COLO668 (cell line): ENCODE measurements at regions not wholly inside any gene's neighbourhood (a gene's known extent, or its start where the extent isn't known, plus 50 kb on each side); places are given as distances from the start of the nearest gene placed in this dataset.

Experiments used
- DNase-seq: peaks from one replicate; lab custom pipeline; 2025; ENCODE audit not compliant: unreplicated experiment; lab: John Stamatoyannopoulos, UW

DNA sequence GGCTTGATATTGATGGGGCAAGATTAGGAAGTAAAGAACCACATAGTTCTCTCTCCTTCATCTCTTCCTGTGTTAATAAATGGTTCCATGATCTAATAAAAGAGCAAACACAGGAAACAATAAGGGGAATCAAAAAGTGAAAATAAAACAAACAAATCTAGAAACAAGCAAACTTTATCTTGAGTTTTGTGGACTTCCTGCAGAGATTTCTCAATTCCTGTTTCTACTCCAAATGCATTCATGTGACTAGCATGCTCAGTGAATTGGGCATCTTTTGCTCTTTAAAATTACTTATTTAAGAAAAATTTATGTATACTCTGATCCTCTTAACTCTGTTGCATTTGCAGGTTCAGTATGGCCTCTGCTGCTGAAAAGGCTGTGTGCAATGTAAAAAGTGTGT, 682.0 kb downstream of the KCTD8 start:
- no peak for DNase-seq

DNA sequence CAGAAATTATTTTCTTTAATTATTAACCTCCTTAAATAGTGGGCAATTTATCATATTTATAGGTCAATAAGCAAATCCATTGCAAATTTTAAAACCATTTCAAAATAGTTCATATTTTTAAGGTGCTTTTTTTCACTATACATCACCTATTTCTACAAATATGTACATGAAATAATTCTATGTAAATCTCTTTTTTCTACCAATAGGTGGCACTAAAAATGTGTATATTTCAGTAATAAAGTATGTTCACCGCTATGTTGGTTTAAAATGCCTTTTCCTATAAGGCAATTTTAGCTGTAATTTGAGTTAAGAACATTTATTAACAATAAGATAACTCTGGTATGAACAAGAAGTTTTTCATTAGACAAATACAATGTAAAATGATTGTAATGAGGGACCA, 672.2 kb downstream of the KCTD8 start:
- DNase-seq, result no peak

DNA sequence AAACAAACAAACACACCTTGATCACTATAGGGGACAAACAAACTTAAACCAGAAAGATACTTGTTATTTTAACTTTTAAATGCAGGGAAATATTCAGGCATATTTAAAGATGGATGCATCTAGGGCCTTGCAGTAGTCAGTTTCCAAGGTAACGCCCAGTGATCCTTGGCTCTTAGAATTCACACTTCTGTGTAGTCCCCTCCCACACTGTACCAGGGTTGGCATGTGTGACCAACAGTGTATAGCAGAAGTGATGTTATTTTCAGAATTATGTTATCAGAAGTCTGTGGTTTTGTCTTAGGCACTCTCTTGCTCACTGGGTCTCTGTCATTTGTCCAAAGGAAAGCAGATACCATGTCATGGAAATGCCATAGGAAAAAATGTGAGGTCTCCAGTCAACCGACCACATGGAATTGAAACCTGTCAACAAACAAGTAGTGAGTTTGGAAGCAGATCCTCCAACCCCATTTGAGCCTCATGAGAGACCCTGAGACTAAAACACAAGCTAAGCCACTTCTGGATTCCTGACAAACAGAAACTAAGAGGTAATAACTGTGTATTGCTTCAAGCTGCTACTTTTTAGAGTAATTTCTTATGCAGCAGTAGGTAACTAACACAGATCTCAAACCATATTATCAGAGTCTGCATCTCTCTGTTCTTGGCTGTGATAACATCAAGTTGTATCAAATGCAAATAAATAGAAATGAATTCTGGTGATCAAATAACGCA, 670.3 kb downstream of the KCTD8 start:
- DNase-seq, result no peak

DNA sequence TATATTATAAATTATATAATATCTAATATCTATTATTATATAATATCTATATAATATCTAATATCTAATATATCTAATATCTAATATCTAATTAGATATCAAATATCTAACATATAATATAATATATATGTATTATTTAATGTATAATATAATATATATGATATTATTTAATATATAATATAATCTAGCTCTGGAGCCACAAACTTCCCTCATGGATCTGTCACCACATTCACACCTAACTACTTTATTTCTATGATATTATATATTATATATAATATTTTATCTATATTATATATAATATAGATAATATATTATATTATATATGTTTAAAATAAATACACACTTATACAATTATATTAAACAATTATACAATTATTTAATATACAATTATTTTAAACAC, 667.5 kb downstream of the KCTD8 start:
- no peak for DNase-seq

DNA sequence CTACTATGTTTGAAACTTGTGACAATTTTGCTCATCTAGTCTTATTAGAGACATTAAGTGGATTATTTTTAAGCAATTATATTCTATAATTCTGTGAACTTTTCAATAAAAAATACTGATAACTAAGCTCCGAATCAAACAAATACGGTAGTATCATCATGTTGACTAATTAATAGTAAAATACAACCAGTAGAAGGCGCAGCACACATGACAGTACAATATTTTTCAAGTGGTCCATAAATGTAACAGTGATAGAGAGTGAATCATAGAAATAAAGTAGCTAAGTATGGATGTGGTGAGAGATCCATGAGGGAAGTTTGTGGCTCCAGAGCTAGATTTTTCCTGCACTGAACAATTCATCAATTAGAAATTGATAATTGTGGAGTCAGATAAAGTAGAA, 666.2 kb downstream of the KCTD8 start:
- no peak for DNase-seq

DNA sequence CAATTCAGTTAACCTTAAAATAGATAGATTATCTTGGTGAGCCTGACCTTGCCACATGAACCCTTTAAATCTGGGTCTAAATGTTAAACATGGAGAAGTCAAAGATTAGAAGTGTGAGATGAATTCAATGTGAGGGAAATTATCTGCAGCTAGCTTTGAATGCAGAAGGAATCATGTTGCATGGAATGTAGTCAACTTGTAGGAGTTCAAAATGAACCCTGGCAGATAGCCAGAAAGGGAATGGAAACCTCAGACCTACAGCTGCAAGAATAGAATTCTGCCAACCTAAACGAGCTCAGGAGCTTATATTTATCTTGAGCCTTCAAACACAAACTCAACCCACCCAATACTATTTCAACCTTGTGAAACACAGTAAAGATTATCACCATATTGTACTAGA, 632.5 kb downstream of the KCTD8 start:
- DNase-seq, result no peak

DNA sequence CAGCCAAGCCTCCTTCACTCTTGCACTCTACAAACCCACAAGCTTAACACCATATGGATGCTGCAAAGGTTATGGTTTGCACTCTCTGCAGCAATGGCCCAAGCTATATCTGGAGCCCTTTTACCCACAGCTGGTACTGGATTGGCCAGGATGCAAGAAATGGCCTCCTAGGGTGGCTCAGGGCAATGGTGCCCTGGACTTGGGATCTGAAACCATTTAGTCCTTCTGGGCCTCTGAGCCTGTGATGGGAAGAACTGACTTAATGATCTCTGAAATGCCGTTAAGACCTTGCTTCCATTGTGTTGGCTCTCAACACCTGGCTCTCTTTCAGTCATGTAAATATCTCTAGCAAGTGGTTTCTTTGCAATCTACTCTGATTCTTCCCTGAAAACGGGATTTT, 626.0 kb downstream of the KCTD8 start:
- no peak for DNase-seq

DNA sequence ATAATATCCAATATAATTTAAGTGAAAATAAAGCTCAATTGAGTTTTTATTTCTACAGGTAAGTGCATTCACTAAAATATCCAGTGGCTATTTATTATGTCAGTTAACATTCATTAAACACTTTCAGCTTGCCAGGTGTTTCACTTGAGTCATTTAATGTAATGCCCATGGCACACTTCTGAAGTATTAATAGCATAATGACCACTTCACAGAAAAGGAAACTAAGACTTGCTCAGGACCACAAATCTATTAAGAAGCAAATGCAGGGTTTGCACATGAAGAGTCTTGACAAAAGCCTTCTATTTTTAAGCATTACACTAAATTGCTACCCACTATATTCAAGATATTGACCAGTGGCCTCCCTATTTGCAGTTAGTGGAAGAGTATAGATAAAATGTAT, 612.7 kb downstream of the KCTD8 start:
- DNase-seq, result no peak

DNA sequence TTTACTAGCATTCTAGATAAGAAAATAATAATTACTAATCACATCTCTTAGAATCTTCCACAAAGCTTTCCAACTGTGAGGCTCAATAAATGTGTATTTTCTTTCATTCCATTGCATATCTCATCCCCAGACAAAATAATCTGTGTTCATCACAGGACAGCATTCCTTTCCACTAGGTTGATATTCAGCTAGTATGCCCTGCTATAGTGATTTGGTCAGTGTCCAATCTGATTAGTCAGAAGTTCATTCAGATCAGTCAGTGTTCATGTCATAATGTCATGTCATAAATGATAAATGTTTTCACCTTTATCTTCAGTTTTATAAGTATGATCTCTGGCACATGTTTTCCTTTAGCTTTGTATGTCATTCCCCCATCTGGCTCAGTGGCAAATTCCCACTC, 611.4 kb downstream of the KCTD8 start:
- no peak for DNase-seq

DNA sequence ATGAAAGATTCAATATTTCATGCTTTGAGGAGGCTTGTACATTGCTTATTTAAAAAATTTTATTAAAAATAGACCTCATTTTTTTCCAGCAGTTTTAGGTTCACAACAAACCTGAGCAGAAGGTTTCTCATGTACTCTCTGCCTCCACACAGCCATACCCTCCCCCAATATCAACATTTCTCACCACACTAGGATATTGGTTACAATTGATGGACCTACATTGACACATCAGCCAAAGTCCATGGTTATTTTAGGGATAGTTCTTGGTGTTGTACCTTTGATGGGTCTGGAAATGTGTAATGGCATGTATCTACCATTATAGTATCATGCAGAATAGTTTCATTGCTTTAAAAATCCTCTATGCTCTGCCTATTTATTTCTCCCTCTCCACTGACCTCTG, 611.0 kb downstream of the KCTD8 start:
- no peak for DNase-seq

DNA sequence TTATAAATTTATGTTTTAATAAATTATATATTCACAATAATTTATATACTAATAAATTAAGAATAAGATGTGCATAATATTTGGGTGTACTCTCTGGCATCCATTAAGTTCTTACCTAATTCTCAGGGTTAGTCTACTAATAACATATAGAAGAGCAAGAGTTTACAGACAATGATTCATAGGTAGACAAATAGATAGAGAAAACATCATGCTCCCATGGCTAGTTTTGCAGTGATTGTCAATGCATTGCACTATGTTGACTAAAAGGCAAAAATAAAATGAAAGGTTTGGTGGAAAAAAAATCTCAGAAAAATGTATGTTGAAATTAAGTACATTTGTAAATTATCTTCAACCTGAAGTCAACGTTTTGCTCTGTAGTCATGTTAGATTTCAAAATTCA, 606.0 kb downstream of the KCTD8 start:
- no peak for DNase-seq

DNA sequence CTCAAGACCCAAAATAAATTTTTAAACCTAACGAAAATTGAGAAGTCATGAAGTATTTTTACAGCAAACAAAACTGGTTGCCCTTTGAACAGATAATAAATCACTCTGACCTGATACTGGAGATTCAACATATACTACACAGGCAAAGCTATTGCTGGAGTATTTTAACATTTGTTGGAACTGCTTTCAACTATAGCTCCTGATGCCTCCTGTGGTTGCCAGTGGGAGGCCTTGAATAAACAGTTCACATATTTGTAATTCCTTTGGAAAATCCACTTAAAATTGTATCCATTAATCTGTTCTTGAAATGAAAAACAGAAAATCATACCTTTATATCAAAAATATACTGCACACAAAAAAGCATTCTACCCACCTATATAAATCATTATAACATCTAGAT, 605.1 kb downstream of the KCTD8 start:
- no peak for DNase-seq

DNA sequence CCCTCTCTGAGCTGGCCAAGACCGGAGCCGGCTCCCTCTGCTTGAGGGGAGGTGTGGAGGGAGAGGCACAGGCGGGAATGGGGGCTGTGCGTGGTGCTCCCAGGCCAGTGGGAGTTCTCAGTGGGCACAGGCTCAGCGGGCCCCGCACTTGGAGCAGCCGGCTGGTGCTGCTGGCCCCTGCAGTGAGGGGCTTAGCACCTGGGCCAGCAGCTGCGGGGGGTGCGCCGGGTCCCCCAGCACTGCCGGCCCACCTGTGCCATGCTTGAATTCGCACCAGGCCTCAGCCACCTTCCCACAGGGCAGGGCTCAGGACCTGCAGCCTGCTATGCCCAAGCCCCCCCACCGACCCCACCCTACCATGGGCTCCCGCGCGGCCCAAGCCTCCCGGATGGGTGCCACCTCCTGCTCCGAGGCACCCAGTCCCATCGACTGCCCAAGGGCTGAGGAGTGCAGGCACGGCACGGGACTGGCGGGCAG, 602.5 kb downstream of the KCTD8 start:
- DNase-seq, result no peak

DNA sequence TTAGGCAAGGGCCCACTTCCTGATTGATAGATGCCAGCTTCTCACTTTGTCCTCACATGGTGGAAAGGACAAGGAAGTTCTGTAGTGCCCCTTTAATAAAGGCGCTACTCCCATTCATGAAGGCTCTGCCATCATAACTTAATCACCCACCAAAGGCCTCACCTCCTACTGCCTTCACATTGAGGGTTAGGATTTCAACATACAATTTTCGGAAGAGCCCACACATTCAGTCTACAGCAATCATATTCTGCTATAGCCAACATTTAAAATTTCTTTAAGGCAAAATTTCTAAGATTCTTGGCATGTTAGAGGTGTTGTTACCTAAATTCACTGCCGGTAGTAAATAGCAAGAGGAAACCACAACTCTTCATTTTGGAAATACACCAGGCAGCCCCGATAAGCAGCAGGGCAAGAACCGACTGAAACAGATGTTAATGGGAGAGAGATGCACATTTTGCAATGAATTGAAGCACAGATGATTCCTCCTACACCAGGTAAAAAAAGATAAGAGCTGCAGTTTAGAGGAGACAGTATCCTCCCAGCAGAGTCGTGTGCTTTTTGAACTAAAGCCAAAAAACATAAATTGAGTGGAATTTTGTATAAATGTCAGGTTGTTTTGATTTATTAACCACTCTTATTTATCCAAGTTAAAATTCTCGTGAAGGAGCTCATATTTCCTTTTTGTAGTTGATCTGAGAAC, 594.9 kb downstream of the KCTD8 start:
- DNase-seq, result no peak

DNA sequence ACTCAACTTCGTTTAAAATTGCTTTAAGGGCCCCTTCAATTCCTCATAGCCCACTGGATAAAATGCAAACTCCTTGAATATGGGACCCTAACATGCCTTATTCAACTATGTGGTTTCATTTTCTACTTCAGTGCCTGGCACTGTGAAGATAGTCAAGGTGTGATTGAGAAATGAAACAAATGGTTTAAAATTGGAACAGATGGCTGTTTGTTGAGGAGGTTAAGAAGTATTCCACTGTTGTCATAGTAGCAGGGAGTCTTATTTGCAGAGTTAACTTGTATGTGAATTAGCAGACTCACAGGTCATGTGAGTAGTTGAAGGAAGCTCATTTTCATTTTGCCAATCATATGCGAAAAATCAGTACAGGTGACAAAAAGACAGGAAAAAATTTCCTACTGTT, 593.3 kb downstream of the KCTD8 start:
- DNase-seq, result no peak

DNA sequence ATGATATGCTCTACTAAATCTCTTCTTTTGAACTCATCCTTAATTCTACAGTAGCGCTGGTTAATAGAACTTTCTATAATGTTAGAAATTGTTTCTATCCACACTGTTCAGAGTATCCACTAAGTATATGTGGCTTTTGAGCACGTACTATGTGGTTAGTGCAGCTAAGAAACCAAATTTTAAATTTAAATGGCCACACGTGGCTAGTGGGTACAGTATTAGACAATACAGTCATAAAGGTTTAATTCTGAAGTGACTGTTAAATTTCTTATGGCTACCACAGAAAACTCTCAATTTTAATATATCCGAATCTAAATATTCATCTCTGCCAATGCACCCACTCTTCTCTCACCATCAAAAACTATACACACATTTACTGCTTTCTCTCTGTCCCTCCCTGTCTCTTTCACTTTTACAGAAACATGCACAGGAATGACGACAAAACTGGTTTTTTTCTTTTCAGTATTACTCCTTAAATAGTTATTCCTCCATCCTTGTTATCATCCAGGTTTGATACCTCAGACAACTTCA, 583.9 kb downstream of the KCTD8 start:
- no peak for DNase-seq

DNA sequence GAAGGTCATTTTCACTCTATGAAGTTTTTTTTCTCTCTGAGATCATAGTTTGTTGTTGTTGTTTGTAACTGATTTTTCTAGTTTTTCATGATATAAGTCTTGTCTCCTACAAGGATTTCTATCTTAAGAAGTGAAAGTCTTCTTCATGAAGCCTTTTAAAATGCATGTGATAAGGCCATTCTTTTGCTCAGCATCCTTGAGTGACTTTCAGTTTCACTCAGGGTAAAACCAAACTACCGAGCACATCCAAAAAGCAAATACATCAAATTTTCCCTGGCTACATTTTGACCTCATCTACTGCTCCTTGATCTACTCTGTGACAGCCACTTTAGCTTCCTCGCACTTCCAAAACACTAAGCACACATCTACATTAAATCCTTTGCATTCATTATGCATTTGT, 580.7 kb downstream of the KCTD8 start:
- no peak for DNase-seq

DNA sequence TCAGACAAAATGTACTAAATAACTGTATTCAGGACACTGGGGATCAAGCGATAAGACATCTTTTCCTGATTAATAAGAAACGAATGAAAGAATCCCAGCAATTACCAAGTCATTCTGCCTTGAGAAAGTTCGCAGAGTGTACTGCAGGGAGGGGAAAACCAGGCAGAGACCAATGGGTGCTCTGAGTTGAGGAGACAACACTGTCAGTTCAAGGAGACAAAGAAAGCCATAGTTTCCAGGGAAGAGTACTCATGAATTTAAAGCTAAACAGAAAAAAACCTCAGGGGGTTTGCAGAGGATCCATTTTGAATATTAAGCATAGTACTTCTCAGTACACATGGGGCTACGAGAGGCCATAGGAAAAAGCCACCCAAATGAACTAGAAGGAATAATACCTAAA, 573.0 kb downstream of the KCTD8 start:
- DNase-seq, result no peak

DNA sequence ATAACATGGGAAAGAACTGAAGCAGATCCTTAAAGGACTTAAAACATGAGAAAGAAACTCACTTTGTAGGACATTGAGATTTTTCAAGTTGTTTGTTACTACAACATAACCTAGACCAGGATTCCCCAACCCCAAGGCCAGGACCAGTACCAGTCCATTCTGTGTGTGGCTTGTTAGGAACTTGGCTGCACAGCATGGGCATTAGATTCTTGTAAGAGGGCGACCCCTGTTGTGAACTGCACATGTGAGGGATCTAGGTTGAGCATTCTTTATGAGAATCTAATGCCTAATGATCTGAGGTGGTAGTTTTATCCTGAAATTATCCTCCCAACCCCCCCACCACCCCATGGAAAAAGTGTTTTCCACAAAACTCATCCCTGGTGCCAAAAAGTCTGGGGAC, 566.1 kb downstream of the KCTD8 start:
- no peak for DNase-seq

DNA sequence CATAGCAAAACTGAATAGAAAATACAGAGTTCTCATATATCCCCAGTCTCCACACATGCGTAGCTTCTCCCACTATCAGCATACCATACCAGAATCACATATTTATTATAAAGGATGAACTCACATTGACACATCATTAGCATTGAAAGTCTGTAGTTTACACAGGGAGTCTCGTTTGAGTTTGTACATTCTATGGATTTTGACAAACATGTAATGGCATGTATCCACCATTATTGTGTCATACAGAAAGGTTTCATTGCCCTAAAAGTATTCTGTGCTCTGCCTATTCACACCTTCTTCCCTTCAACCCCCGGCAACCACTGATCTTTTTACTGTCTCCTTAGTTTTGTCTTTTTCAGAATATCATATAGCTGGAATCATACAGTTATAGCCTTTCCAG, 562.4 kb downstream of the KCTD8 start:
- no peak for DNase-seq

DNA sequence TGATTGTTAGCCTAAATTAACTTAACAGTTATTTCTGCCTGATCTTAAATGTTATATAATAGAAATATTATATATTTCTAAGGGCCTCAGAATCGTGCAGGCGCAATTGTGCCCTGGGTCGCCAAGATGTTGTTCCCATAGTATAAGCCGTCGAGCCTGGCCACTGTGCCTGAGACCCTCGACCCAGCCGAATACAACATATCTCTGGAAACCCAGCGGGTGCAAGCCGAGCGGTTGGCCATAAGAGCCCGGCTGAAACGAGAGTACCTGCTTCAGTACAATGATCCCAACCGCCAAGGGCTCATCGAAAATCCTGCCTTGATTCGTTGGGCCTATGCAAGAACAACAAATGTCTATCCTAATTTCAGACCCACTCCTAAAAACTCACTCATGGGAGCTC, 549.8 kb downstream of the KCTD8 start:
- DNase-seq, result no peak

DNA sequence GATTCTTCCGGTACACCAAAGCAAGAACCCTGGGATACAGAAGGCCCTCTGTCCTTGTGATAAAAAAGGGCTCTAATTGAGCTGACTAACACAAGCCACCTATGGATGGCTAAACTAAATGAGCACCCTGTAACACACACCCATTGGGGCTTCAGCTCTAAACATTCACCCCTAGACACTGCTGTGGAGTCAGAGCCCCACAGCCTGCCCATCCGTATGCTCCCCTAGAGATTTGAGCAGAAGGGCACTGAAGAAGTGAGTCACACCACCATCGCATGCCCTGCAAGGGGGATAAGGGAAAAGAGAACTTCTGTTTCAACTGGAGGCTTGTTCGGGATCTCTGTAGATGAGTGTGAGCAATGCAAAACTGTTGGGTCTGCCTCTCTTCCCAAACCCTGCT, 545.2 kb downstream of the KCTD8 start:
- DNase-seq, result no peak

DNA sequence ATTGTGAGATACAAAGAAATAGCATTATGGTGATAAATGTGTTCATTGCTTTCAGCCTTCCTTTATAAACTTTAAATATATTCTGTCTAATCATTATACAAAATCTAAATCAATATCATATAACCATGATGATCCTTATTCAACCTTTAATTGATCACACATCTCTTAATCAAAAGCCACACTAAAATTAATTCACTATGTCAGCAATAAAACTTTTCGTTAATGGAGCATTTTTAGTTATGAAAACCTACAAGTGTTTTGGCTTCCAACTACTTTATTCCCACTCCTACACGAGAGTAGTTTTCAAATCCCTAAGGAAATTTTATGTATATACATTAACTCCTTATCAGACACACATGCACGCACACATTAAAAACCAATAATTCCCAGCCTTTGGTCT, 530.2 kb downstream of the KCTD8 start:
- no peak for DNase-seq
